ENCODE measurements at regions not wholly inside any gene's neighbourhood (a gene's known extent, or its start where the extent isn't known, plus 50 kb on each side); places are given as distances from the start of the nearest gene placed in this dataset.

DNA sequence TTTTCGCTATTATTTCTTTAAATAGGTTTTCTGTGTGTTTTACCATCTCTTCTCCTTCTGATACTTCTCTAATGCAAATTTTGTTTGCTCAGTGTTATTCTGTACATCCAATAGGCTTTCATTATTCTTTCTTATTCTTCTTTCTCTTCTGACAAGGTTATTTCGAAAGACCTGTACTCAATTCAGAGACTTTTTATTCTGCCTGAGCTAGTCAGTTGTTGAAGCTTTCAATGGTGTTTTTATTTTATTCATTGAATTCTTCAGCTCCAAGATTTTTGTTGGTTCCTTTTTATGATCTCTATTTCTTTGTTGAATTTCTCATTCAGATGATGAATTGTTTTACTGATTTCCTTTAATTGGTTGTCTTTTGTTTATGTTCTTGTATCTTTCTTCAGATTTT, 706.2 kb downstream of the NR2F1-AS1 start:
- CTCF ChIA-PET = no interaction called here
- H3K4me3 Mint-ChIP-seq (ENCODE audit: low read depth, unreplicated experiment) = no peak overlapping the region
- H3K4me1 Mint-ChIP-seq (ENCODE audit: low read depth, unreplicated experiment) = no peaks in the 10 kb centered on the region
- TF ChIP-seq, protein P1, sequence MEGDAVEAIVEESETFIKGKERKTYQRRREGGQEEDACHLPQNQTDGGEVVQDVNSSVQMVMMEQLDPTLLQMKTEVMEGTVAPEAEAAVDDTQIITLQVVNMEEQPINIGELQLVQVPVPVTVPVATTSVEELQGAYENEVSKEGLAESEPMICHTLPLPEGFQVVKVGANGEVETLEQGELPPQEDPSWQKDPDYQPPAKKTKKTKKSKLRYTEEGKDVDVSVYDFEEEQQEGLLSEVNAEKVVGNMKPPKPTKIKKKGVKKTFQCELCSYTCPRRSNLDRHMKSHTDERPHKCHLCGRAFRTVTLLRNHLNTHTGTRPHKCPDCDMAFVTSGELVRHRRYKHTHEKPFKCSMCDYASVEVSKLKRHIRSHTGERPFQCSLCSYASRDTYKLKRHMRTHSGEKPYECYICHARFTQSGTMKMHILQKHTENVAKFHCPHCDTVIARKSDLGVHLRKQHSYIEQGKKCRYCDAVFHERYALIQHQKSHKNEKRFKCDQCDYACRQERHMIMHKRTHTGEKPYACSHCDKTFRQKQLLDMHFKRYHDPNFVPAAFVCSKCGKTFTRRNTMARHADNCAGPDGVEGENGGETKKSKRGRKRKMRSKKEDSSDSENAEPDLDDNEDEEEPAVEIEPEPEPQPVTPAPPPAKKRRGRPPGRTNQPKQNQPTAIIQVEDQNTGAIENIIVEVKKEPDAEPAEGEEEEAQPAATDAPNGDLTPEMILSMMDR (IDR thresholded peaks at IDR 0.05; ENCODE audit: unreplicated experiment) = no peak
- intact Hi-C loops (cut with micrococcal nuclease; ENCODE audit: unreplicated experiment) = no loop called here
- BruUV-seq (replicated peaks) = no TSS peak
- H3K27ac Mint-ChIP-seq (ENCODE audit: unreplicated experiment) = no peak overlapping the region
- DNase-seq = no peak
- H3K27me3 Mint-ChIP-seq (ENCODE audit: unreplicated experiment) = no peaks in the 10 kb centered on the region
- H3K9me3 Mint-ChIP-seq (ENCODE audit: low read depth, unreplicated experiment) = peaks cover 5% of the 10 kb centered on the region
- H3K36me3 Mint-ChIP-seq (ENCODE audit: insufficient read depth, unreplicated experiment) = no peaks in the 10 kb centered on the region

DNA sequence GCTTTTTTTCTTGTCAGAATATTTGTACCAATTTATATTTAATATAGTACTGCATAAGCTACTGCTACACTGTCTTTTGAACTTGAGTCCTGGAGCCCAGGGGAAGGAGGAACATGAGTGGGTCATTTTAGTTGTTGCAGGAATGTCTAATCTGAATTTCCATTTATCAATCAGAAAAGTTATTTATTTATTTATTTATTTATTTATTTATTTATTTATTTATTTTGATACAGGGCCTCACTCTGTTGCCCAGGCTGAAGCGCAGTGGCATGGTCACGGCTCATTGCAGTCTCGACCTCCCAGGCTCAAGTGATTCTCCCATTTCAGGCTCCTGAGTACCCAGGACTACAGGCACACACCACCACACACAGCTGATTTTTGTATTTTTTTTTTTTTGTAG, 712.6 kb downstream of the NR2F1-AS1 start:
- no peak overlapping the region for H3K27ac Mint-ChIP-seq (ENCODE audit: unreplicated experiment)
- H3K36me3 Mint-ChIP-seq (ENCODE audit: insufficient read depth, unreplicated experiment) = no peaks in the 10 kb centered on the region
- no peak for DNase-seq
- CTCF ChIA-PET = no interaction called here
- H3K27me3 Mint-ChIP-seq (ENCODE audit: unreplicated experiment) = no peaks in the 10 kb centered on the region
- H3K4me3 Mint-ChIP-seq (ENCODE audit: low read depth, unreplicated experiment) = no peak overlapping the region
- no peaks in the 10 kb centered on the region for H3K4me1 Mint-ChIP-seq (ENCODE audit: low read depth, unreplicated experiment)
- no peaks in the 10 kb centered on the region for H3K9me3 Mint-ChIP-seq (ENCODE audit: low read depth, unreplicated experiment)
- intact Hi-C loops (cut with micrococcal nuclease; ENCODE audit: unreplicated experiment) = no loop called here
- no TSS peak for BruUV-seq (replicated peaks)
- TF ChIP-seq, protein P1 (IDR thresholded peaks at IDR 0.05; ENCODE audit: unreplicated experiment) = no peak

DNA sequence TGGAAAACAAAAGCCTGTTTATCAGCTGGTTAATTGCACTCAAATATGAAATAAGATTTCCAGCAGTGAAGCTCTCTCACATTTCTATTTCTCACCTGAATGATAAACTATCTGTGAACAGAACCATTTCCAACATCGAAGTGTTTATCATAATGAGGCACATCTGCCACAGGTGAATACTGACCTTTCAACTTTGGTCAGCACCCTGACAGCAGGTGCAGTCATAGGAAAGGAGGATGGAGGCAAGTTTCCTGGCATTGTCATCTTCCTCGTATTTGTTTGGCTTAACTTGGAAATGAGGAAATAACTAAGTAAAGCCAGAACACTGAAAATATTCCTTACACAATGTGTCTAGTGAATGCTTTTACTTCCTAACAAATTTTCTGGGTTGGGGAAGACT, 716.4 kb downstream of the NR2F1-AS1 start:
- Mint-ChIP-seq H3K27ac (ENCODE audit: unreplicated experiment) (no peak overlapping the region), H3K4me1 (ENCODE audit: low read depth, unreplicated experiment) (no peaks in the 10 kb centered on the region), H3K9me3 (ENCODE audit: low read depth, unreplicated experiment) (no peaks in the 10 kb centered on the region), H3K27me3 (ENCODE audit: unreplicated experiment) (no peaks in the 10 kb centered on the region), H3K4me3 (ENCODE audit: low read depth, unreplicated experiment) (no peak overlapping the region), H3K36me3 (ENCODE audit: insufficient read depth, unreplicated experiment) (no peaks in the 10 kb centered on the region)
- no peak for DNase-seq
- CTCF ChIA-PET = no interaction called here
- TF ChIP-seq, protein P1 (IDR thresholded peaks at IDR 0.05; ENCODE audit: unreplicated experiment) = no peak
- BruUV-seq (replicated peaks) = no TSS peak
- intact Hi-C loops (cut with micrococcal nuclease; ENCODE audit: unreplicated experiment) = no loop called here

DNA sequence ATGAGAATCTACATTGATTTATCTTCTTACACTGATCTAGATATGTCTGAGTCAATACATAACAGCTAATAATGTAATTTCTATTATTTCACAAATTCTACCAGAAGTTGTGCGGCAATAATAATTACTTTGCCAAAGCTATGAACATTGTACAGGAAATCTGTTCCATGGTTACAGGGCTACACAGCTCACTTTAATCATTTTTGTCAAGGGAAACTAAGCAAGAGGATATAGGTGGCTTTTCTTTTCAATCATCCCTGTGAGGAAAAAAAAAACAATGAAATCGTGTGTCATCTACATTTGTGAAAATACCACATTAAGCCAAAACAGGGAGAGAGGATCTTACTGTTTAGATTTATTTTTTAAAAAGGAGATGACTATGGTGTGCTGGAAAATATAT, 717.4 kb downstream of the NR2F1-AS1 start:
- CTCF ChIA-PET = interaction anchor here (0.7 kb wide), 1 partner anchor 434 kb away, joined by 3 read pairs; no protein-coding TSS in a partner anchor
- TF ChIP-seq, protein P1 (IDR thresholded peaks at IDR 0.05; ENCODE audit: unreplicated experiment) = no peak
- DNase-seq = no peak
- Mint-ChIP-seq H3K36me3 (ENCODE audit: insufficient read depth, unreplicated experiment) (no peaks in the 10 kb centered on the region), H3K4me3 (ENCODE audit: low read depth, unreplicated experiment) (no peak overlapping the region), H3K27me3 (ENCODE audit: unreplicated experiment) (no peaks in the 10 kb centered on the region), H3K27ac (ENCODE audit: unreplicated experiment) (no peak overlapping the region), H3K9me3 (ENCODE audit: low read depth, unreplicated experiment) (no peaks in the 10 kb centered on the region), H3K4me1 (ENCODE audit: low read depth, unreplicated experiment) (no peaks in the 10 kb centered on the region)
- intact Hi-C loops (cut with micrococcal nuclease; ENCODE audit: unreplicated experiment) = no loop called here
- BruUV-seq (replicated peaks) = no TSS peak
